GM15510 (cell line): ENCODE measurements at regions not wholly inside any gene's neighbourhood (a gene's known extent, or its start where the extent isn't known, plus 50 kb on each side); places are given as distances from the start of the nearest gene placed in this dataset.

ENCODE experiments used
- POLR2A ChIP-seq: IDR thresholded peaks from 3 replicates; pipeline ENCODE4 v1.6.1; 2011; ENCODE audit warnings: borderline replicate concordance; ENCODE audit not compliant: insufficient read length; ENCODE audit errors: extremely low read depth

- no peak for TF ChIP-seq POLR2A
These were observed 131.9 kb downstream of the MRPL36 start for GRCh38 chr5:1667648-1668140.

GRCh38 chr5:1666812-1667588 is 132.6 kb downstream of the MRPL36 start:
- no peak for TF ChIP-seq POLR2A

GRCh38 chr5:1666221-1666620 is 133.4 kb downstream of the MRPL36 start:
- no peak for TF ChIP-seq POLR2A

- no peak for TF ChIP-seq POLR2A
These were observed 133.8 kb downstream of the MRPL36 start for GRCh38 chr5:1665803-1666202.

GRCh38 chr5:1665231-1665630 is 134.4 kb downstream of the MRPL36 start:
- no peak for TF ChIP-seq POLR2A

- TF ChIP-seq POLR2A: no peak
These were observed 136.5 kb downstream of the MRPL36 start for GRCh38 chr5:1663186-1663585.

- no peak for TF ChIP-seq POLR2A
These were observed 137.0 kb downstream of the MRPL36 start for GRCh38 chr5:1662559-1663085.

GRCh38 chr5:1661831-1662558 is 137.6 kb downstream of the MRPL36 start:
- TF ChIP-seq POLR2A: no peak

GRCh38 chr5:1661311-1661710 is 137.6 kb upstream of the LPCAT1 start:
- no peak for TF ChIP-seq POLR2A

GRCh38 chr5:1660511-1660910 is 136.8 kb upstream of the LPCAT1 start:
- TF ChIP-seq POLR2A: no peak

GRCh38 chr5:1660001-1660400 is 136.2 kb upstream of the LPCAT1 start:
- no peak for TF ChIP-seq POLR2A

GRCh38 chr5:1659100-1659981 is 135.6 kb upstream of the LPCAT1 start:
- no peak for TF ChIP-seq POLR2A

- no peak for TF ChIP-seq POLR2A
These were observed 134.9 kb upstream of the LPCAT1 start for GRCh38 chr5:1658665-1659064.

- no peak for TF ChIP-seq POLR2A
These were observed 133.5 kb upstream of the LPCAT1 start for GRCh38 chr5:1657161-1657741.
